Liver (tissue), 3 donors: ENCODE measurements at regions not wholly inside any gene's neighbourhood (a gene's known extent, or its start where the extent isn't known, plus 50 kb on each side); places are given as distances from the start of the nearest gene placed in this dataset.

Experiments used
- CTCF ChIP-seq: fragments of 150-350 bp; IDR thresholded peaks from 2 replicates; pipeline ENCODE4 v1.5.1; 2017; ENCODE audit warnings: improper control_type of control experiment, low read depth, low read length; ENCODE audit not compliant: missing input control
- EGR1 ChIP-seq, 2 donors: IDR thresholded peaks; 2 replicates each; pipeline ENCODE4 v1.6.1; 2016 to 2018; ENCODE audit warnings: antibody characterized with exemption in 2 of 2, low read depth in 2 of 2
- FOXA1 ChIP-seq: IDR thresholded peaks from 2 replicates; pipeline ENCODE4 v1.6.1; 2016; ENCODE audit warnings: antibody characterized with exemption
- RAD21 ChIP-seq, 2 donors: IDR thresholded peaks; 2 replicates each; pipeline ENCODE4 v1.6.1; 2016; ENCODE audit warnings: antibody characterized with exemption in 2 of 2, mild to moderate bottlenecking in 2 of 2
- REST ChIP-seq: IDR thresholded peaks from 2 replicates; pipeline ENCODE4 v1.6.1; 2016; ENCODE audit warnings: antibody characterized with exemption, mild to moderate bottlenecking
- SP1 ChIP-seq: IDR thresholded peaks from 2 replicates; pipeline ENCODE4 v1.6.1; 2018; ENCODE audit warnings: antibody characterized with exemption, mild to moderate bottlenecking
- TAF1 ChIP-seq: conservative IDR thresholded peaks from 2 replicates; pipeline ENCODE4 v1.6.1; 2016; ENCODE audit warnings: antibody characterized with exemption, mild to moderate bottlenecking
- YY1 ChIP-seq: IDR thresholded peaks from 2 replicates; pipeline ENCODE4 v1.6.1; 2016; ENCODE audit warnings: antibody characterized with exemption, mild to moderate bottlenecking
- TF ChIP-seq, protein P1 (sequence below): IDR thresholded peaks from 2 replicates; pipeline ENCODE4 v1.6.1; 2016; ENCODE audit warnings: antibody characterized with exemption
- donor health status: healthy.
- donor health status: healthy.

DNA sequence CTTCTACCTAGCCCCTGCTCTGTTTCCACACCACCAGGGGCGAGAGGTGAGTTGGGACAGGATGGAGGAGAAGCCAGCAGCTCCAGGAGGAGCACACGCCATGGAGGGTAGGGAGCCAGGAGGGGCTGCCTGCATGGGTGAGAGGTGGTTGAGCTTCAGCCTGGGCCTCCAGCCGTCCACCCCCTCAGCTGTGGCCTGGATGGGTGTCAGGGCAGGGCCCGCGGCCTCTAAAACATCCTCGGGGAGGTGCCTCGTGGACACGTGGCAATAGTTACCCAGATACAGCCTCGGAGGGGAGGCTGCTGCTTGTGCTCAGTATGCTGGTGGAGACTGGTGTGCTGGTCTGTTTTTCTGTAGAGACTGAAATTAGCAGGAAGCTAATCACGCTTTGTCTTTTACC, 104.7 kb upstream of the GSE1 start:
- TF ChIP-seq CTCF = no peak
- no peak for TF ChIP-seq FOXA1
- TF ChIP-seq RAD21 (IDR thresholded peaks at IDR 0.05) = no peak
- TF ChIP-seq, protein P1, sequence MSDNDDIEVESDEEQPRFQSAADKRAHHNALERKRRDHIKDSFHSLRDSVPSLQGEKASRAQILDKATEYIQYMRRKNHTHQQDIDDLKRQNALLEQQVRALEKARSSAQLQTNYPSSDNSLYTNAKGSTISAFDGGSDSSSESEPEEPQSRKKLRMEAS = no peak
- no peak for TF ChIP-seq YY1
- no peak for TF ChIP-seq REST
- no peak for TF ChIP-seq TAF1
- no peak for TF ChIP-seq EGR1 (IDR thresholded peaks at IDR 0.05; ENCODE audit: low read depth in 2 of 2)
- TF ChIP-seq SP1 = no peak
